DMS153 treated with DMSO at 0.1 percent for 48 hours (cell line): ENCODE measurements at regions not wholly inside any gene's neighbourhood (a gene's known extent, or its start where the extent isn't known, plus 50 kb on each side); places are given as distances from the start of the nearest gene placed in this dataset.

Source experiments
- DNase-seq: peaks from one replicate; lab custom pipeline; 2025; ENCODE audit not compliant: unreplicated experiment; lab: John Stamatoyannopoulos, UW

DNA sequence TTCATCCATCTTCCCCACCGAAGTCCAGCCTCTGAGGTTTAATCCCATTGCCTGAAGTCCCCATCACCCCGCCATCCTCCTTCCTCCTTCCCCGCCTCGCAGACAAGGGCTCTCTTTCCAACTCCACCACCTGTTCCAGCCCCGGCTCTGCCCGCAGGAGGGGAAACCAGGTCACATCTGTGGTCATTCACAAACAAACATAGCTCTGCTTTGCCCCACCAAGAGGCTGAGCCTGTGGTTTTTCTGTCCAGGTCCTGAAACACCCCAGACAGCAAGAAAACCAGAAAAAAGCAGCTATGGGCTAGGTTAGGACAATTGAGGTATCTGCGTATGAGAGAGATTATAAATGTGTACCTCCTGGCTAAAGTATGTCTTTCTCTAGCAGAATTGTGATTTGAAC is 144.7 kb downstream of the GLI2 start:
- DNase-seq, result no peak

DNA sequence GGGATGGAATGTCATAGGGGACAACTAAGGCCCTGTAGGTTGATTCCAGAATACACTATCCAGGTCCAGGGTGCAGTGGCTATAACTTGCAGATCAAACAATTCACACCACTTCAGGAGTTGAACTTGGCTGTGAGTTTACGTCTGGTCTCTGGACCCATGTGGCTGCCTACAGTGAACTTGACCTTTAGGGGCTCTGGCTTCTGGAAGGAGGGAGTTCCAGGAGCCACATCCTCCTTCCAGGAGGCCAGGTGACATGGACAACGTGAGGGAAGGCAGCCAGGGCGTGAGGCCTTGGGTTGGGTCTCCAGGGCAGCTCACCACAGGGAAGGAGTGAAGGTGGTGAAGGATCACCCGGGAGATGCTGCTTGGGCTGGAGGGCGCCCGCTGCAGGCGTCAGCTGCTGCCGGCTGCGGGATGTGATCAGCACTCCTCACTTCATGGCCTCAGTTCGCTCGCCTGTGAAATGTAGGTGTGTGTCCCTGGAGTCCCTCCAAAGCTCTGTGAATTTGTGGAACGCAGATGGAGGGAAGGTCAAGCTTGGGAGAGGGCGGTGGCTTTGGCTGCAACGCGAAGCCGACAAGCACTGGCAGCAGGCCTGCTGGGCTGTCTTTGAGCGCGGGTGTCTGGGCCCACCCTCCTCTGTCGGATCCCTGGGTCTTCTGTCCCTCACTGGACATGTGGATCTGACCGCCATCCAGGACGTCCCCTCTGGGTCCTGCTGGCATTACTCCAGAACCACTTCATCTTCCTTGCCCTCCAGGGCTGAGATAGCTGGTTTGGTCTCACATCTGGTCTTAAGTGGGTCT is 146.5 kb downstream of the GLI2 start:
- DNase-seq, result no peak

DNA sequence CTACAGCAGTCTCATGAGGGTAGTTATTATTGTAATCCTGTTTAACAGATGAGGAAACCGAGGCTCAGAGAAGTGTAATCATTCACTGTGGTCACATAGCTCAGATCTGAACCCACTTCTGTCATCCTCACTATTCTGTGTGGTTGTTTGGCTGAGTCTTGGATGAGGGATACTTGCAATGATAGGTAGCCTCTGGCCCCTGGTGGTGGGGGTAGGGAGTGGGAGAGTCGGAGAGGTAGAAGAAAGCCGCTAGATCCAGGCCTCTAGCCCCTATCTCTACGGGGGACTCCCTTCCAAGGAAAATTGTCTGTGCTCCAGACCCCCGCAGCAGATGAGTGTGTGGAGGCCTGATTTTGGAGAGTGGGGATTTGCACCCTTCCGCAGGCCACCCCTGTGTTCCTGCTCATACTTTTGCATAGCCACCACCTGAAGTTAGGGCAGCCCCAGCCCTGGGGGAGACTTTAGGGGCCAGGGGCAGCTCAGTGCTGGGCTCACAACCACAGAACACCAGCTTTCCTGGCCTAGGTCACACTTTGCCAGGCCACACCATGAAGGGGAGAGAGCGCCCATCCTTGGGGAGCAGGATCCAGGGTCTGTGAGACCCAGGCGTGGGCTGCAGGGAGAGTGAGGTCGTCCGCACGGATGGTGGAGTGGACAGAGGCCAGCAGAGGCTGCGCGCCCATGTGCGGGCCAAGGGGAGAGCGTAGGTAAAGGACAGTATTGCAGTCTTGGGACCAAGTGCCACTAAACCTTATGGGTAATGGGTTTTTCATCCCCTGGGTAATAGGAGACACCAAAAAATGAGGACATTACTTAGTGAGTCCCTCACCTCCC is 148.2 kb downstream of the GLI2 start:
- DNase-seq, result no peak

DNA sequence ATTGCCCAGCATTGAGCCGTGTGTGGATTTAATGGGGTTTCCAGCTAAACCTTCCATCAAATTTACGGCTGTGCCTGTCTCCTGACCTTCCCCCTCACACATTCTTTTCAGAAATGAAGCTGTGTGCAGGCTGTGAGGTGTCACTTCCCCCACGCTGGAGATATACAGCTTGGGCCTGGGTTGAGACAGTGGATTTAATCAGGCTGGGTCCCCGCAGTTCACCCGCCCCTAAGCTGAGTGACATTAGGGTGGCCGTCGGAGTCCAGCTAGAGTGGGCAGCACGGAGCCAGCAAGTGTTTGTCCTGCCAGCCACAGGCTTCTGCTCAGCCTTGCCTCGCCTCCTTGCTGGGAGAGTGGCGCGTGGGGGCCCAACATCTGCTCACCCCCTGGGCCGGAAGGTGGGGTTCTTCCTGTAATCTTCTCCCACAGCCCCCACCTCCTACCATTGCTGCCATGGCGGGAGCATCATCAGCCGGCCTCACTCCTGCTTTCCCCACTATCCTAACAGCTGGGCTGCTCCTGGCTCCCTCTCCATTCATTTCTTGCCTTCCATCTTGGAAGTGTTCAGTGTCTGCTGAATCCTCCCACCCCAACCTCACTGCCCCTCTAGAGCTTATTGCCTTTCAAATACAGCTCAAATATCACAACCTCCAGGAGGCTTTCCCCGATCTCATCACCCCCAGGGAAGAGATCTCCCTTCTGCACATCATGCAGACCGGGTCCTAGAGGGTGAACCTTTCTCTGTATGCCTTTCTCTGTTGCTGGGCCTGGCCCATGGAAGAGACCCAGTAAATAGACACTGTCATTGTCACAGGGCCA is 149.0 kb downstream of the GLI2 start:
- DNase-seq, result no peak

DNA sequence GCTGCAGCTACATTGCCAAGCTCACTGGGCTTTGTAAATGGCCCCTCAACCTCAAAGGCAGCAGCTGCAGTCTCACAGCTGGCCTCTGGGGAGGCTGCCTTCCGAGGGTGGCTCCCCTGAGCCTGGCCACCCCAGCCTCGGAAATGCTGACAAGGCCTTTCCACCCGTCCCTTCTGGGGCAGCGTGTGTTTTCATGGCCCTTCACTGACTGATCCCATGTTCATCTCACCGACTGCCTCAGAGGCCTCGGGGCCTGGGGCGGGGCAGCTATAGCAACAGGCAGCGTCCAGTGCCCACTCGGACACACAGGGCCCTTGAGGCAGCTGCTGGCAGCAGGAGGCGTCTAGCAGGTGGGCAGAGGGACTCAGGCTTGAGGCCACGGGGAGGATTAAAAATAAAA is 149.7 kb downstream of the GLI2 start:
- DNase-seq, result no peak

DNA sequence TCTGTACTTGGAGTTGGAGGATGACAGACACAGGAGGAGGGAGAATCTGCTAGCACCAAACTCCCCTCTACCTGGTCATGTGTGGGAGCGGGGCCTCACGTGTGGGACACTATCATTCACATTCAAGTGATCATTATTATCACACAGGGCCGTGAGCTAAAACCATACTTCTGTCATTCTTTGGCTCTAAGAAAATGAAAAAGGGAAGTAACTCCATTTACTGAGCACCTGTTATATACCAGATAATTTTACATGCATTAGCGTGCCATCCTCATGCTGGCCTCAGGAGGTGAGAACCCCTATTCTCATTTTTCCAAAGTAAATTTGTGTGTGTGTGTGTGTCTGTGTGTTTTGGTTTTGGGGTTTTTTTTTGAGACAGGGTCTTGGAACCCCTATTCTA is 150.1 kb downstream of the GLI2 start:
- no peak for DNase-seq

DNA sequence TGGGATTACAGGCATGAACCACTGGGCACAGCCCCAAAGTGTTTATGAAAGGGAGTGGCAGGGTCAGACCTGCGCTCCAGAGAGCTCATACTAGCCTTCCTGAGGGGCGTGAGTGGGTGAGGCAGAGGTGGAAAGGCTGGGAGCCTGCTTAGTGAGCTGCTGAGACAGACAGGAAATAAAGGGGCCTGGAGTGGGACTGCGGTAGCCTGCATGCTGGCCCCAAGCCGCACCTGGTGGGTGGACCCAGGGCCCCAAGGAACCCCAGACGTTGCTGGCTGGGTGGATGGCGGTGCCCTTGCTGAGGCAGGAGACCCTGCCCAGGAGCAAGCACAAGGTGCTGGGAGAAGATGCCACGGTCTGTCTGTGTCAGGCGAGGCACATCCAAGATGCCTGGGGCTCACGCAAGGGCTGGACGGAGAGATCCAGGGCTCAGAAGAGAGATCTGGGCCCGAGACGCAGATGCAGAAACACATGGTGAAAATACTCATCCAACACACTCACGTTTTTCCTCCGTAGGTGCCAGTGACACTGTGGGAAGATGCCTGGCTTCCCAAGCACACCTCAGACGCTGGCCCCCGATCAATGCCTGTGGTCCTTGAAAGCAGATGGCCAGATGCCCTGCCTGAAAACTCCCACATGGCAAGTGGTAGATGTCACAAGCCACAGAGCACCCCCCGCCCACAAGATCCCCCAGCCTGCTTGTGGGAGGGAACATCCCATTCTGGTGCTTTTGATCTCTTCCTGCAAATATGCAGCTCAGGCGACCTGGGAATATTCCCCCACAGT is 151.1 kb downstream of the GLI2 start:
- DNase-seq, result no peak

DNA sequence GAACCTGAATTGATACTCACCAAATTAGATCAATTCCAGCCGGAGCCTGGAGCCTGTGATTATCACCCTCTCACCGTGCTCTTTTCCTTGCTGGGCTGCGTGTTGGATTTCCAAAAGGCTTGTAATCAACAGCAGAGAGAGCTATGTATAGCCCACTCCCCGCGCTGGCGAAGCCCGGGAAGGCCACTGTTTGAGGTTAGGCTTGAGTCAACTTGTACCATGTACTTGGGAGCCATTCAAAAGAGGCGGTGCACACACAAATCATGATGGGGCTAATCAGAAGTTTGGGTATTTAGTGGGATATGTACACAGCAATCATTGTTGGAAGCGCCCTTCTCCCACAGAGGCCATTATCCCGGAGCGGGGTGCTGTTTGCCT is 151.6 kb downstream of the GLI2 start:
- DNase-seq, result no peak

DNA sequence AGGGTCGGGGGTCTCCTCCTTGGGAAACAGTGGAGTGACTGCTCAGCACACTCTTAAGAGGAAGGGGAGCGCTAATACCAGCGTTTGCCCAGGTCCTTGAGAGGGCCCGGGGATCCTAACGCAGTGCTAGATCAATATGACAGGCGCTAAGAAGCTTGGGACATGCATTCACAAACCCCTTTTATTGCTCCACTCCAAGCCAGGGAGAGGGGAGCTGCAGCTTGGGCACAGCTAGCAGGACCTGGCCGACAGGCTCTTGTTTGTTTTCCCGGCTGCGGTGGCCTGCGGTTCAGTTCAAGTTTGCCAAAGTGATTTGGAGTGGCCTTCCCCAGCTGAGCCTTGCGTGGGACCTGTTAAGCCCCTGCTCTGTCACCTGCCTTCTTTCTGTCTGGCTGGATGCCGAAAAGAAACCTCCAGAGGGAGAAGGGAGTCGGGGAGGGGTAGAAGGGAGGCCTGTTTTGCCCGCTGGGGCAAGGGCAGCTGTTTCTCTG is 152.1 kb downstream of the GLI2 start:
- peak; percentile 6 for DNase-seq

DNA sequence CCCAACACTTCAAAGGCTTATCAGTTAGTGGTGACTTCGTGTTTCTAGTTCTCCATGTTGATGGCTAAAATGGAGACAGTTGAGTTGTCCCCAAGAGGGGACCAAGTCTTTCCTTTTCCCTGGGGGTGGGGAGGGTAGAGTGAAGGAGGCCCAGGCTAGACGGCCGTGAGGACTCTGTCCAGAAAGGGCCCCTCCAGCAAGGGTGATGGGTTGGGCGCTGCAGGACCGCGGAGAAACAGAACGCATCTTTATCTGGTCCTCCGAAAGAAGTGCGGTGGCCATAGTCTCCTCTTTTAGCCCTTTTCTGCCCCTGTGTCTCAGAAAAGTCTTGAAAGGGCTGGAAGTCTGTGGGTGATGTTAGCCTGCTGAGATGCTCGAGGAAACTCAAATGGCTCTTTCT is 153.2 kb downstream of the GLI2 start:
- DNase-seq, result no peak

DNA sequence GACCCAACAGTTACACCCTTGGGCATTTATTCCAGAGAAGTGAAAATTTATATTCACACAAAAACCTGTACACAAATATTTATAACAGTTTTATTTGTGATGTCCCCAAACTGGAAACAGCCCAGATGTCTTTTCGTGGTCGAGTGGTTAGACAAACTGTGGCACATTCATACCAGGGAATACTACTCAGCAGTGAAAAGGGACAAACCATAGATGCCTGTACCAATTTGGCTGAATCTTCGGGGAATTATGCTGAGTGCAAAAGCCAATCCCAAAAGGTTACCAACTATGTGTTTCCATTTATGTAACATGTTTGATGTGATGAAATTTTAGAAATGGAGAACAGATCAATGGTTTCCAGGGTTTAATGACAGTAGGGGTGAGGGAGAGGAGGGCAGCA is 154.3 kb downstream of the GLI2 start:
- no peak for DNase-seq

DNA sequence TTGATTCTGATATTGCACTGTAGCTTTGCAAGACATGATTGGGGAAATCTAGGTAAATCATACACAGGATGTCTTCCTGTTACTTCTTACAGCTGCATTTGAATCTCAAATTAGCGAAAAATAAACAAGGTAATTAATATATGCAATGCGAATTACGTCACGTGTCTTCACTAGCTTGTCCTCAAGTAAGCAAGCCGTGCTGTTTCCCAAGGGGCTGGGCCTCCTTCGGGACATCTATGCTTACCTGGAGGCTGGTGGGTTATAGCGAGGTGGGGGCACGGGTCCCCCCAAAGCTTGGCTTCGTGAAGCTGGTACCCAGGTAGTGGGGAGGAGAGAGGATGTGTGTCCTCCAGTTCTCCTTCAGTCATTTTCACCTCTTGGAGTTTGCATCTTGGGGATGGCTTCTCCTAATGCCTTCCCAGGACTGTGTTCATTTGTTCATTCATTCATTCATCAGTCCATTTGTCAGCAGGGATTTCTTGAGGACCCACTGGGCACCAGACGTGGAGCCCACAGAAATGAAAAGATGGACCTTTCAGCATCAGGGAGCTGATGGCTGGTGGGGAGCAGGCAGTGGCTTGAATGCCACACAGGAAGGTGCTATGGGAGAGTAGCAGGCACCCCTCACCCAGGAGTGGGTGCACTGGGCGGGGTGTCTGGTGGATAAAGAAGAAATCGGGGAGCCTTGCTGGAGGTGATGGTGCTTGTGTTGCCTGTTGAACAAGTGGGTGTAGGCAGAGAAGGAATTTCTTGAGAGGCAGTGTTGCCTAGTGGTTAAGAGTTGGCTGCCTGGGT is 155.1 kb downstream of the GLI2 start:
- DNase-seq, result no peak

DNA sequence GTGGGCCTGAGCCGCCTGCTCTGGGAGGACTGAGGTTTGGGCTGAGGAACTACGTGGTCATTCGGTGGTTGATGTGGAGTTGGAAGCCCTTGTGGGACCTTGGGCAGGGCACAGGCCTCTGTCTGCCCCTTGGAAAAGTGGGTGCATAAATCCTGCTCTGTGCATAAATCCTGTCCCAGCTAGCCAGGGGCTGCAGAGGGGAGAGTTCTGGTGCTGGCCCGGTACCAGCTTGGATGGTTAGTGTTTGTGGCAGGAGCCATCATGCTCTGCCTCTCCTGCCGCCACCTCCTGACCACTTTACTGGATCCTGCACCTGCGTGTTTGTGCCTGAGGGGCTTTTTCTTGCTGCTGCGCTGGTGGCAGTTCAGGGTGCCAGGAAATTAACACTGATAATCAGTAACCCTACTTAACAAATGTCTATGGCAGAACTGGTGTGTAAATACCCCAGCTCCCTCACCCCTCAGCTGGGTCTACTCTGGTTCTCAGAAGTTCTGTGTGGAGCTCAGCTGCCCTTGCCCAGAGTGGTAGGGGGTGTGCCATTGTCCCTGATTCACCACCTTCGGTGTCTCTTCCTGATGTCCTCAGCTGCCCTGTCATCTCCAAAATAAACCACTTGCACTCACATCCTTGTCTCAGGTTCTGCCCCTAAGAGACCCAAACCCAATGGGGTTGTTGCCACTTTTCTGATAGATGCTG is 156.8 kb downstream of the GLI2 start:
- DNase-seq, result no peak

DNA sequence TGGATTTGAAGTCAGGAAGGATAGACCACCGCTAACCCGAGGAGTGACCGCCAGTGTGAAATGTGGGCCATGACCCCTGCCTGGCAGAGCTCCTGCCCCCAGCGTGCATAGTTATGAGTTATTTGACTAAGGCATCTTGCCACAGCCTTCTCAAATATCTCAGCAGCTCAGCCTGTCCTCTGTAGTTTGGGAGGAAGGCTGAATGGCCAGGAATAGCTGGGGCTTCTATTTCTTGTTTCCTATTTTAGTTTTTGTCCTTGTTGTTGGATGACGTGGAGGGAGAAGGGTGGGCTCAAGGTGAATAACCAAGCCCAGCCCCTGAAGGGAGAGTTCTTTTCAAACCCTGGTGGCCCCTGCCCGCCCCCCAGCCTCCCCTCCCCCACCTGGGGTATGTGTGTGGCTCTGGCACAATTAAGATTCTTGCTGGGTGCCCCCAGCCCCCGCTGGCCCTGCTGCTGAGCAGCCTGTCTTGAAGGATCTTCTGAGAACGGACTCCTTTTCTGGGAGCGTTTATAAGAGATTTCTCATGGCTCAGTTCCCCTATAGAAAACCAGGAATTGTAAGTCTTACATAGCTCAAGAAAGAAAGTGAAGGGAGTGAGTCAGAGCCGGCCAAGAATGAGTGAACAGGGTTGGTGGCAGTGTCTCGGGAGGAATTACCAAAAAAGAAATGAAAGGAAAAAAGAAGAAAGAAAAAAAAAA is 157.4 kb downstream of the GLI2 start:
- DNase-seq, result no peak

DNA sequence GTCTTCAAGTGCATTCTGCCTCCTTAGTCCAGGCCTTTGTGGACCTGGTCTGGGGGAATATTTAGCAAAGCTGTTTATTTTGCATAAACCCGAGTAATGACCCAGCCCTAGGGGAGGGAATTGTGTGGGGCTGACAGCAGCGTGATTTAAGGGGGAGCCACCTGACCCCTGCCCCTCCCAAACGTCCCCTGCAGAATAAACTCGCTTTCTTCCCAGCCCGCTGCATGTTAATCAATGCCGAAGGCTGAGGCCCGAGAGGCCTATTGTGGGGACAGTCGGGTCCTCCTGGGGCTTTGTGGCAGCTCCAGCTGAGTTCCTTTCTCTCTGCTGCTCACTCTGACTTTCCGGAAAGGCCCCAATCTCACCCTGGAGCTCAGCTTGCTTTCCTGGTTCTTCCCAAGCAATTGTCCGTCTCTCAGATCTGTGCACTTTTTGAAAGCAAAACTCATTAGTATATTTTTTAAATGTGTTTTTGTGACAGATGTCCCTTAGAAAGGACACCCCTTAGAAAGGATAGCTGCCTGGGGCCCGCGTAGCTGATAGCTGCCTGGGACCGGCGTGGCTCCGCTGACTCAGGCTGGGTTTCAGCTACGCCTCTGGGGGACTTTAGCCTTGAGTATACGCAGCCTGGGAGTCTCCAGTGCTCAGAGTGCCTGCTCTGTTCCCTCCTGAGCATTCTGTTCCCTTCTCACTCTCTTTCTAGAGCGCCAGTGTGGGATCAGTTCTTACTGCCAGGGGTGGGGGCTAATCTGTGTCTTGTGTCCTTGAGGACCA is 158.3 kb downstream of the GLI2 start:
- no peak for DNase-seq

DNA sequence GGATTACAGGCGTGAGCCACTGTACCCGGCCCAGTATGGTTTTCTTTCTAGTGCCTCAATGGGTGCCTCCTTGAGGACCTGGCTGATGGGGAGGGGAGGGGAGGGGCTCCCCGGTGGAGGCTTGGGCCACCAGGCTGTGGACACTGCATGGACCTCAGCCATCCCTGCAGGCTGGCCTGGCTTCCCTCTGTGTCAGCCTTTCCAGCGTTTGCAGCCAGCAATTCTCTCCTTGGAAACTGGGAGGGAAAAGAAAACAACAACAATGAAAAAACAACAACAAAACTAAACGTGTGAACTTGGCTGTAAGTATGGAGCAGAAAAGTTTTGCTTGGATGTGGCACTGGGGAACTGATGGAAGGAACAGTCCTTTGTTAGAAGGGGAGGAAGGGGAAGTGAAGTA is 159.3 kb downstream of the GLI2 start:
- DNase-seq, result no peak

DNA sequence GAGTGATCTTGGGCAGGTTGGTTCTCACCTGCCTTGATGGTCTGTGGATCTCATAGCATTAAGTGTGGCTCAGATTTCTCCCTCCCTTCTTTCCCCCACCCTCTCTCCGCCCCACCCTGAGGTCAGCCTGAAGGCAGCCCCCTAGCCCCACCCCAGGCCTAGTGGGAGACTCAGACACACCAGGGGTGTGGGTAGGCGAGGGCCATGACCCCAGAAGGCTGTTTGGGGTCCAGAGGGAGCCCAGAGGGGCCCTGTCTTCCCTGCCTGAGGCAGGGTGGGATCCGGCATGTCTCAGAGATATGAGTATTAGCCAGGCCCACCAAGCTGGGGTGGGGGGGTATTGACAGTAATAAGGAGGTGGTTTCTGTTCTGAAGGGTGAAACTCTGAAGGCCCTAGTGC is 160.5 kb downstream of the GLI2 start:
- no peak for DNase-seq

DNA sequence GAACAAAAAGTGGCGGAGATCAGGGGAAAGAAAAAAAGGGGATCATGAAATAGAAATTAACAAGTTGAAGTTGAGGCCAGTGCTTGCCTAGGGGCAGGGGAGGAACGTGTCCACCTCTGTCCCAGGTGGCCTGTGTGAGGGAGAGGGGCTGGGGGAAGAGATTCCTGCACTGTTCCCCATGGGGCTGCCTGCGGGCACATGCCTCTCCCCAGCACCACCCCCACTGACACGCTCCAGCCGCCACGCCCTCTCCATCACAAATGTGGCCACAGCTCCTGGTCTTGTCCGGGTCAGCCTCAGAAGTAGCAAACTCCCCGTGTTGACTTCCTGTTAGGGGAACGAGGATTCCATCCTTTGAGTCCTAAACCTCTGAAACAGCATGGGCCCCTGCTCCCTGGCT is 161.2 kb downstream of the GLI2 start:
- no peak for DNase-seq
